Astrocyte (in vitro differentiated cells and primary cell): ENCODE measurements at regions not wholly inside any gene's neighbourhood (a gene's known extent, or its start where the extent isn't known, plus 50 kb on each side); places are given as distances from the start of the nearest gene placed in this dataset.

Experiments used
- DNase-seq: peaks from one replicate; pipeline ENCODE4 v3.0.0-alpha.2; 2010; ENCODE audit warnings: low read depth
- FAIRE-seq: peaks from 2 replicates; lab custom pipeline; 2011; peaks lifted over from hg19 to GRCh38; lab: Jason Lieb, UNC
- H2AFZ ChIP-seq: 2 replicates; pipeline ENCODE4 v1.6.0; 2012; ENCODE audit warnings: low read depth, low read length, inconsistent platforms
- H3K27ac ChIP-seq: 2 replicates; pipeline ENCODE4 v1.5.1; 2011; ENCODE audit warnings: low read depth, low read length, inconsistent platforms
- H3K27me3 ChIP-seq: 2 replicates; pipeline ENCODE4 v1.6.0; 2011; ENCODE audit warnings: low read length, inconsistent platforms; ENCODE audit not compliant: insufficient read depth
- H3K36me3 ChIP-seq: 2 replicates; pipeline ENCODE4 v1.5.1; 2011; ENCODE audit warnings: low read length, inconsistent platforms; ENCODE audit not compliant: insufficient read depth
- H3K4me1 ChIP-seq: 2 replicates; pipeline ENCODE4 v1.5.1; 2011; ENCODE audit warnings: low read length, inconsistent platforms; ENCODE audit not compliant: insufficient read depth
- H3K4me2 ChIP-seq: 2 replicates; pipeline ENCODE4 v1.6.0; 2012; ENCODE audit warnings: low read length, inconsistent platforms
- H3K4me3 ChIP-seq: 2 replicates; pipeline ENCODE4 v1.5.1; 2011; ENCODE audit warnings: low read depth, mild to moderate bottlenecking, low read length, inconsistent platforms; ENCODE audit not compliant: insufficient read depth
- H3K79me2 ChIP-seq: 2 replicates; pipeline ENCODE4 v1.6.0; 2012; ENCODE audit warnings: mild to moderate bottlenecking, low read length, inconsistent platforms; ENCODE audit not compliant: insufficient read depth
- H3K9ac ChIP-seq: 2 replicates; pipeline ENCODE4 v1.6.0; 2012; ENCODE audit warnings: mild to moderate bottlenecking, low read length, inconsistent platforms
- H3K9me3 ChIP-seq: 2 replicates; pipeline ENCODE4 v1.5.1; 2012; ENCODE audit warnings: low read depth, mild to moderate bottlenecking, low read length, inconsistent platforms; ENCODE audit not compliant: insufficient read depth
- H4K20me1 ChIP-seq: 2 replicates; pipeline ENCODE4 v1.6.0; 2012; ENCODE audit warnings: low read length, inconsistent platforms; ENCODE audit not compliant: insufficient read depth
- H3K27ac Mint-ChIP-seq: one replicate; pipeline ENCODE4 v1.8.0; 2021; ENCODE audit warnings: mild to moderate bottlenecking, mixed read lengths; ENCODE audit not compliant: unreplicated experiment
- H3K27me3 Mint-ChIP-seq: one replicate; pipeline ENCODE4 v1.8.0; 2021; ENCODE audit warnings: low read depth, mixed read lengths; ENCODE audit not compliant: unreplicated experiment
- H3K36me3 Mint-ChIP-seq: one replicate; pipeline ENCODE4 v1.8.0; 2021; ENCODE audit warnings: low read depth, mixed read lengths; ENCODE audit not compliant: unreplicated experiment
- H3K4me1 Mint-ChIP-seq: one replicate; pipeline ENCODE4 v1.8.0; 2021; ENCODE audit warnings: low read depth, mixed read lengths; ENCODE audit not compliant: unreplicated experiment
- H3K4me3 Mint-ChIP-seq: one replicate; pipeline ENCODE4 v1.8.0; 2021; ENCODE audit warnings: mild to moderate bottlenecking, moderate library complexity, mixed read lengths; ENCODE audit not compliant: unreplicated experiment
- H3K9me3 Mint-ChIP-seq: one replicate; pipeline ENCODE4 v1.8.0; 2021; ENCODE audit warnings: mild to moderate bottlenecking, mixed read lengths; ENCODE audit not compliant: unreplicated experiment
- CTCF ChIP-seq: IDR thresholded peaks from 2 replicates; pipeline ENCODE4 v1.5.1; 2011; ENCODE audit warnings: low read depth, mild to moderate bottlenecking, inconsistent platforms, low read length, moderate library complexity; ENCODE audit not compliant: insufficient read depth
- EZH2 ChIP-seq: IDR thresholded peaks from 2 replicates; pipeline ENCODE4 v1.6.1; 2012; ENCODE audit warnings: mild to moderate bottlenecking, low read length, inconsistent platforms; ENCODE audit not compliant: insufficient read depth

GRCh38 chr18:22486667-22487066 lies 69.0 kb upstream of the CTAGE1 start:
- Histone ChIP-seq H3K4me3 (no peak overlapping the region), H4K20me1 (no peaks in the 10 kb centered on the region), H3K36me3 (no peaks in the 10 kb centered on the region), H3K27ac (no peak overlapping the region), H3K4me2 (no peak overlapping the region), H2AFZ (no peak overlapping the region), H3K79me2 (no peaks in the 10 kb centered on the region), H3K27me3 (no peaks in the 10 kb centered on the region), H3K9ac (no peak overlapping the region), H3K9me3 (no peaks in the 10 kb centered on the region), H3K4me1 (no peaks in the 10 kb centered on the region)
- no peaks in the 10 kb centered on the region for H3K36me3 Mint-ChIP-seq
- H3K9me3 Mint-ChIP-seq = peaks cover 4% of the 10 kb centered on the region
- H3K4me3 Mint-ChIP-seq = no peak overlapping the region
- DNase-seq = no peak
- H3K27ac Mint-ChIP-seq = no peak overlapping the region
- peaks cover 15% of the 10 kb centered on the region for H3K4me1 Mint-ChIP-seq
- no peak for FAIRE-seq
- TF ChIP-seq EZH2 (no peak), CTCF (no peak)
- H3K27me3 Mint-ChIP-seq = no peaks in the 10 kb centered on the region

GRCh38 chr18:22488554-22488953 lies 70.8 kb upstream of the CTAGE1 start:
- Mint-ChIP-seq H3K9me3 (peaks cover 4% of the 10 kb centered on the region), H3K4me3 (no peak overlapping the region), H3K27ac (no peak overlapping the region), H3K36me3 (no peaks in the 10 kb centered on the region), H3K4me1 (peaks cover 16% of the 10 kb centered on the region), H3K27me3 (no peaks in the 10 kb centered on the region)
- Histone ChIP-seq H3K9ac (no peak overlapping the region), H4K20me1 (no peaks in the 10 kb centered on the region), H3K27me3 (no peaks in the 10 kb centered on the region), H3K36me3 (no peaks in the 10 kb centered on the region), H3K9me3 (no peaks in the 10 kb centered on the region), H3K4me2 (no peak overlapping the region), H3K27ac (no peak overlapping the region), H3K4me3 (no peak overlapping the region), H3K79me2 (no peaks in the 10 kb centered on the region), H3K4me1 (peaks cover 2% of the 10 kb centered on the region), H2AFZ (no peak overlapping the region)
- TF ChIP-seq CTCF (no peak), EZH2 (no peak)
- no peak for DNase-seq
- no peak for FAIRE-seq

GRCh38 chr18:22489704-22490103 lies 72.0 kb upstream of the CTAGE1 start:
- TF ChIP-seq CTCF (no peak), EZH2 (no peak)
- DNase-seq (no peak), FAIRE-seq (no peak)
- no peaks in the 10 kb centered on the region for H3K27me3 ChIP-seq
- no peak overlapping the region for H3K4me3 ChIP-seq
- Mint-ChIP-seq H3K27ac (no peak overlapping the region), H3K36me3 (no peaks in the 10 kb centered on the region), H3K4me3 (no peak overlapping the region), H3K4me1 (peaks cover 28% of the 10 kb centered on the region), H3K9me3 (peaks cover 4% of the 10 kb centered on the region), H3K27me3 (no peaks in the 10 kb centered on the region)
- H4K20me1 ChIP-seq = no peaks in the 10 kb centered on the region
- H3K4me2 ChIP-seq = no peak overlapping the region
- no peaks in the 10 kb centered on the region for H3K36me3 ChIP-seq
- no peaks in the 10 kb centered on the region for H3K9me3 ChIP-seq
- no peak overlapping the region for H3K9ac ChIP-seq
- H3K27ac ChIP-seq = no peak overlapping the region
- H3K79me2 ChIP-seq = no peaks in the 10 kb centered on the region
- H3K4me1 ChIP-seq = peaks cover 12% of the 10 kb centered on the region
- no peak overlapping the region for H2AFZ ChIP-seq
